ENCODE measurements at regions not wholly inside any gene's neighbourhood (a gene's known extent, or its start where the extent isn't known, plus 50 kb on each side); places are given as distances from the start of the nearest gene placed in this dataset.
A peak's percentile ranks its signal among the peaks of the same experiment; 100 is the strongest.
"Not testable (repeated sequence)": the region's sequence is repeated elsewhere in the genome, so short reads cannot be mapped to it uniquely, and the experiment has no call there.

DNA sequence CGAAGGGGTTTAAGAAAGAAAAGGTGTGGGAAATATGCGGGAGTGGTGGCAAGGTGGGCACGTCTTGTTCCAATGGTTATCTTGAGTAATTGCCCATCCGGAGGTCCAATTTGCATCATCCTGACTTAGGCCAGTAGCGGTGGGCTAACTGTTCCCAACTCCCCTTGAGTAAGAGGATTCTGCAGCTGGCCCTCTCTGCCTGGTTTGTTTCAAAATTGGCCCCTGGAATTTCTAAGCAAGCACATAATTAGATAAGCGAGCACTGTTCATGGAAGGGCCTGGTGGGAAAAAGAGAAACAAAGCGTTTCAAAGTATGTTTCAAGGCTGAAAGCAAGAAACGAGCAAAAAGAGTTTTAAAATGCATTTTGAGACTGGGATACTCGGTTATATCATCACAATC is 198.2 kb downstream of the CEP135 start:
- Histone ChIP-seq H3K27ac (no peak overlapping the region), H3K4me1 (peaks cover 0 to 4% (median 0%) of the 10 kb centered on the region in 9 donors), H3K9me3 (no peaks in the 10 kb centered on the region), H3K36me3 (no peaks in the 10 kb centered on the region), H3K4me3 (no peak overlapping the region), H3K27me3 (no peaks in the 10 kb centered on the region)
- intact Hi-C loops (cut with DNase I) = no loop called here
- WGBS, 2 donors = 84 to 89% methylated on average over 9 of the region's 9 CpGs
- TF ChIP-seq, protein P1, sequence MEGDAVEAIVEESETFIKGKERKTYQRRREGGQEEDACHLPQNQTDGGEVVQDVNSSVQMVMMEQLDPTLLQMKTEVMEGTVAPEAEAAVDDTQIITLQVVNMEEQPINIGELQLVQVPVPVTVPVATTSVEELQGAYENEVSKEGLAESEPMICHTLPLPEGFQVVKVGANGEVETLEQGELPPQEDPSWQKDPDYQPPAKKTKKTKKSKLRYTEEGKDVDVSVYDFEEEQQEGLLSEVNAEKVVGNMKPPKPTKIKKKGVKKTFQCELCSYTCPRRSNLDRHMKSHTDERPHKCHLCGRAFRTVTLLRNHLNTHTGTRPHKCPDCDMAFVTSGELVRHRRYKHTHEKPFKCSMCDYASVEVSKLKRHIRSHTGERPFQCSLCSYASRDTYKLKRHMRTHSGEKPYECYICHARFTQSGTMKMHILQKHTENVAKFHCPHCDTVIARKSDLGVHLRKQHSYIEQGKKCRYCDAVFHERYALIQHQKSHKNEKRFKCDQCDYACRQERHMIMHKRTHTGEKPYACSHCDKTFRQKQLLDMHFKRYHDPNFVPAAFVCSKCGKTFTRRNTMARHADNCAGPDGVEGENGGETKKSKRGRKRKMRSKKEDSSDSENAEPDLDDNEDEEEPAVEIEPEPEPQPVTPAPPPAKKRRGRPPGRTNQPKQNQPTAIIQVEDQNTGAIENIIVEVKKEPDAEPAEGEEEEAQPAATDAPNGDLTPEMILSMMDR (IDR thresholded peaks at IDR 0.05) = no peak
- ATAC-seq (no peak), DNase-seq (no peak)

DNA sequence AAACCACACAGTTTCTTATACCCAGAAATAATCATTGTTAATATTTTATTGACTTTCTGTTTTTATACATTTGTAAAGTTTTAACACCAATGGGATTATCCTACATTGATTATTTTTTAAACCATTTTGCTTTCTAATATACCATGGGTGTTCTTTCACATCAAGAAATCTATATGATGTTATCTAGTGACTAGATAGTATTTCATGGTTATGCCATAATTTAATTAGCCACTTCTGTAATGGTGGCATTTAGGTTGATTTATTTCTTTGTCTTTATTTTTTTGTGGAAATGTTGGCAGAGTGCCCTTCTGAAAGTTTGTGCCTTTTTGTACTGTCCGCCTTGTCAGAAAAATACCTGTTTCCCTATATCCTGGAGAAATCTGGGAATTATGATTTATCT is 193.3 kb downstream of the CEP135 start:
- H3K9me3 ChIP-seq = no peaks in the 10 kb centered on the region
- DNase-seq = no peak
- peaks cover 0 to 3% (median 0%) of the 10 kb centered on the region in 7 donors for H3K27me3 ChIP-seq
- no peak overlapping the region for H3K27ac ChIP-seq
- WGBS, 2 donors = 92% methylated on average over 1 of the region's 1 CpG
- H3K36me3 ChIP-seq = no peaks in the 10 kb centered on the region
- H3K4me3 ChIP-seq = no peak overlapping the region
- TF ChIP-seq, protein P1 (IDR thresholded peaks at IDR 0.05) = no peak
- no peaks in the 10 kb centered on the region for H3K4me1 ChIP-seq
- no peak for ATAC-seq
- intact Hi-C loops (cut with DNase I) = no loop called here

DNA sequence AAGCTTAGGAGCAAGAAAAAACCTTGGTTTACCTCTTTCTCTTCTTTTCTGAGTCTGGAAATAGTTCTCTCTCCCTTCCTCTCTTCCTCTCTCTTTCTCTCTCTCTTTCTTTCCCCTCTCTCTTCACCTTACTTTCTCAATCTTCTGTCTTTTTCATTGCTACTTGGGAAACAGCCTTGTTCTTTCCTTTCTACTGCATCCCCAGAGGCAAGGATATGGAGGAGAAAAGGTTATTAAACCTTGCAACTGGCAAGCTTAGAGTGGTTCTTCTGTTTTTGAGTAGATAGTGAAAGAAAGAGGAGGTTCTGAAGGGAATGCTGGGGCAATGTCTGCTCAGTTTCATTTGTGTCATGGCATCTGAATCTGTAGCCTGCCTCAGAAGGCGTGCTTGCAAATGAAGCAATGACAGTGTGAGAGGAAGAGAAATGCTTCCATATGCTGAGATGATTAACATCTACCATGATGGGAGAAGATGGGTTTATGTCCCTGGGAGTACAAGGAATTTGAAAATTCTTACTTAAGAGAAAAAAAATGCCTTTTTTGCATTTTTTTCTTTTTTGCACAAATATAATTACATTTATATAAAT is 190.6 kb downstream of the CEP135 start:
- Histone ChIP-seq H3K4me3 (no peak overlapping the region), H3K9me3 (no peaks in the 10 kb centered on the region), H3K4me1 (no peaks in the 10 kb centered on the region), H3K27ac (no peak overlapping the region), H3K36me3 (no peaks in the 10 kb centered on the region), H3K27me3 (peaks cover 0 to 3% (median 0%) of the 10 kb centered on the region in 7 donors)
- TF ChIP-seq, protein P1 (IDR thresholded peaks at IDR 0.05) = no peak
- intact Hi-C loops (cut with DNase I) = no loop called here
- no peak for ATAC-seq
- DNase-seq = no peak
- 84 to 87% methylated on average over 1 of the region's 1 CpG for WGBS, 2 donors

DNA sequence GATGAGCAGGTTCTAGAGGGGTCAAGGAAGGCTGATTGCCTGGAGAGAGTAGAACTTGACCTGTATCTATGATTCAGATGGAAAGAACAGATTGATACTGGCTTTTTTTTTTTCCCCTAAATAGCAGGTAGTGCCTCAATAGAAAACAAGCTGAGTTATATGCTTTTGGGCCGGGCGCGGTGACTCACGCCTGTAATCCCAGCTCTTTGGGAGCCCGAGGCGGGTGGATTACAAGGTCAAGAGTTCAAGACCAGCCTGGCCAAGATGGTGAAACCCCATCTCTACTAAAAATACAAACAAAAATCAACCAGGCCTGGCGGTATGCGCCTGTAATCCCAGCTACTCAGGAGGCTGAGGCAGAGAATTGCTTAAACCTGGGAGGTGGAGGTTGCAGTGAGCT is 186.1 kb downstream of the CEP135 start:
- ATAC-seq, DNase-seq: not testable (repeated sequence)
- WGBS, 2 donors = 78 to 89% methylated on average over 8 of the region's 8 CpGs

DNA sequence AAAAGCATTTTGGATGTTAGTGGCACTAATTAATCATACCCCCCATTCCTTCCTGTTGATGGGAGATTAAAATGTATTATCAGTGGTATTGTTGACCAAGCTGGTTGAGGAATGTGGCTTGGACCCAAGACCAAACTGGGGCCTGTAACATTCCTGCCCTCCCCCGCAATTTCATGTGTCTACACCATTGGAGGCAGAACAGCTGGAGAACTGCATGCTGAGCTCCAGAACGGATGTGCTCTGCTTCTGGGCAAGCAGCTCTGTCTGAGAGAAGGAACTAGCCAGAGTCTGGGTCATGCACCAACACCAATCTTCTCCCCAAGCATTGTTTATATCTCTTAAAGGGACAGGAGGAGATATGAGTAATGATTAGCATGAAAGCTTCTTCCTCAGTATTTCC is 185.5 kb downstream of the CEP135 start:
- TF ChIP-seq, protein P1 (IDR thresholded peaks at IDR 0.05) = no peak

More for the DNA sequence above, 186.1 kb downstream of the CEP135 start:
- H3K4me3 ChIP-seq; H3K27me3 ChIP-seq; H3K27ac ChIP-seq; H3K9me3 ChIP-seq; H3K36me3 ChIP-seq; intact Hi-C loops (cut with DNase I); H3K4me1 ChIP-seq: not testable (repeated sequence)

More for the DNA sequence above, 185.5 kb downstream of the CEP135 start:
- 29 to 37% methylated on average over 2 of the region's 2 CpGs for WGBS, 2 donors
- Histone ChIP-seq H3K27me3 (no peaks in the 10 kb centered on the region), H3K36me3 (no peaks in the 10 kb centered on the region), H3K9me3 (no peaks in the 10 kb centered on the region), H3K27ac (no peak overlapping the region), H3K4me1 (peaks cover 0 to 4% (median 0%) of the 10 kb centered on the region in 9 donors), H3K4me3 (no peak overlapping the region)
- peak; percentile 55 to 96 (median 82) for ATAC-seq
- intact Hi-C loops (cut with DNase I) = no loop called here
- peak in 1 of 2 donors; percentile 47 for DNase-seq

Data from heart right ventricle (tissue), 16 donors.